KBM-7 (cell line): ENCODE measurements at regions not wholly inside any gene's neighbourhood (a gene's known extent, or its start where the extent isn't known, plus 50 kb on each side); places are given as distances from the start of the nearest gene placed in this dataset.
"Not testable (repeated sequence)": the region's sequence is repeated elsewhere in the genome, so short reads cannot be mapped to it uniquely, and the experiment has no call there.

Experiments used
- DNase-seq: peaks from one replicate; pipeline ENCODE4 v3.0.0-alpha.2; 2015
- in situ Hi-C: fragments of 300-500 bp; cut with MboI; formaldehyde crosslinking; loops from 2 replicates; pipeline ENCODE4 v1.14.3; 2020; ENCODE audit warnings: low sequenced_read_pairs, low pct_unique_long_range_greater_than_20kb, mixed read lengths

DNA sequence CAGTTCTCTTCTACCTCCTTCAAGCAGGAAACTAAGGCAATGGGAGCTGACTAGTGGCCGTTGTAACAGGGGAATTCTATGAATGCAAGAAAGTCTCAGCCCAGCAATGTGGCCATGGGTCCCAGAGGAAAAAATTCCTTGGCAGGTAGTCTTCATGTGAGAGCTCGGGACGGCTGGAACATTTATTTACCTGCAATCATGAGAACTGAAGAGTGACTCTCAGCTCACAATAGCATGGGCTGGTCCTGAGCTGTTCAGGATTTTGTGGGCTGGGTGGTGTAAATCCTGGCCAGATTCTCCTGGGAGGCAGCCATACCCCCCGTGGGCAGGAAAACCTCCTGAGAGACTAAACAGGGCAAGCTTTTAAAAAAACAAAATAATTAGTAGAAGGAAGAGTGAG is 330.3 kb upstream of the CTNNB1 start:
- in situ Hi-C loops, result no loop called here
- no peak for DNase-seq

DNA sequence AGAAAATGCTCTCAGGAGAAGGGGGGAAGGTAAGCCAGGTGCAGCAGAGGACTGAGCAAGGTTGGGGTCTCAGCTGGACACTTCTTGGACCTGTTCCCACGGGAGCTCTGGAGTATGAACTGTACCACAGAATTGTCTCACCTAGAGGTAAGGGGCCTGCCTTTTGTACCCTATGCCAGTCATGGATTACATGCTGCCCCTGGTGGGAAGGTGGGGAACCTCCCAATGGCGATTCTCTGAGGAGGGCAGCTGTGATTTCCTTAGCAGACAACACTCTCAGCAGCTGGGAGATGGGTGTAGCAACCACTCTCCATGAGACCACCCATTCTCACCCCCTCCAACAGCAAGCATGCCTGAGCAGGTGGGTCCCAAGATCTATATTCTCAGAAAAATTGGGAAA is 329.4 kb upstream of the CTNNB1 start:
- in situ Hi-C loops, result no loop called here
- DNase-seq, result no peak

DNA sequence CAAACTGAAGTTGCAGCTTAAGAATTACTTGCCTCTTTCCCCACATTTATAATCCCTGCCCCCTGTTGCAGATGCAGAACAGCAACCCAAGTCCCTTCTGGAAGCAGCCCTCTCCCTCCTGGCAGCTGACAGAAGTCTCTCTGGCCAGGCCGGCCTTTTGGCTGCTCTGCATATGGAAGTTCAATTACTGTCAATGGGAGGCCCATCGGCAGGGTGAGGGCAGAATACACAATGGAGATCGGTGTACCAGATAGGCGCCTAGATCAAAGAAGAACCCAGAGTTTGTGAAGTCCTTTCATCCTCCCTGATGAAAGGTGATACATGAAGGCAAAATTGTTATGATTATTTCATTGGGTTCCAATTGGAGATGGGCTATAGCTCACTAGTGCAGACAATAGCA is 327.9 kb upstream of the CTNNB1 start:
- in situ Hi-C loops, result no loop called here
- DNase-seq, result no peak

DNA sequence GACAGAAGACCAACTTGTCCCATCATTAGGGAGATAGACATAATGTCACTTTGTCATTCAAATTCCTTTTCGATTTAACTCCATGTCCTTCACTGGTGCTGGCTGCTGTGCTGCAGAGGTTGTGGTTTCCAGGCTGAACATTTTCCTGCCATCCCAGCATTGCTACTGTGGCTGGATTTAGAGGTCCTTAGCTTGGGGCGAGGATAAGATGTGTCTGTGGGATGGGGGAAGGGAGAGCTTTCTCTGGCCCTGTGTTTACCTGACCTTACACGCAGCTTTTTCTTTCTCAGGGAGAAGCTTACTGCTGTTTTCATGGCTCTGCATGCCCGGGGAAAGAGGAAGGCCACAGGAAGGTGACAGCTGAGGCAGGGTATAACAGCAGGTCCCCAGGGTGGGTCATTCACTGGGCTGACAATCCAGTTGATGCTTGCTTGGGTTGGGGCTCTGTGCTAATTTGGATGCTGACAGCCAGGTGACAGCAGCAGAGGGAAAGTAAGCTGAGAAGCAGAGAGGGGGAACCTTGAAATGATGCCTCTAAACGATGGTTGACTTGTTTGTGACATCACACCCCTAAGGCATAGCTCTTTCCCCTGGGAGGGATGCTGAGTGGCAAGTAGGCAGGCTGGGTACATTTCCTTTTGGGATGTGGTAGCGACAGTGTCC is 326.9 kb upstream of the CTNNB1 start:
- DNase-seq, result no peak
- in situ Hi-C loops, result no loop called here

DNA sequence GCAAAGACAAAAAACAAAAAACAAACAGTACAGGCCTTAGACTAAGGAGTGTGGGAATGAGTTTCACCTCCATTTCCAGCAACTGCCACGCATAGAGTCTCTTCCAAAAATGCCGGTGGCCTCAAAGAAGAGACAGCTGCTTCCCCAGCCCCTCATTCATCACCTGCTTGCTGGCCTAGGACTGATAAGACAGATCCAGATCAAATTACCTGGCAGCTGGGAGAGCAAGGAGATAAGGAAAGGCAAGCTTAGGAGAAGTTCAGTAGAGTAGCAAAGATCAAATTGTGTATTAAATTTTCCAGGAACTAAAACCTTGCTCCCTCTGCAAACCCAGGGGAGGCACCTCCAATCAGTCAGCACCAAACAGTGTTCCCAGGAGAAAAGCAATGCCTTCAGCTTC is 325.8 kb upstream of the CTNNB1 start:
- DNase-seq, result no peak
- in situ Hi-C loops, result no loop called here

DNA sequence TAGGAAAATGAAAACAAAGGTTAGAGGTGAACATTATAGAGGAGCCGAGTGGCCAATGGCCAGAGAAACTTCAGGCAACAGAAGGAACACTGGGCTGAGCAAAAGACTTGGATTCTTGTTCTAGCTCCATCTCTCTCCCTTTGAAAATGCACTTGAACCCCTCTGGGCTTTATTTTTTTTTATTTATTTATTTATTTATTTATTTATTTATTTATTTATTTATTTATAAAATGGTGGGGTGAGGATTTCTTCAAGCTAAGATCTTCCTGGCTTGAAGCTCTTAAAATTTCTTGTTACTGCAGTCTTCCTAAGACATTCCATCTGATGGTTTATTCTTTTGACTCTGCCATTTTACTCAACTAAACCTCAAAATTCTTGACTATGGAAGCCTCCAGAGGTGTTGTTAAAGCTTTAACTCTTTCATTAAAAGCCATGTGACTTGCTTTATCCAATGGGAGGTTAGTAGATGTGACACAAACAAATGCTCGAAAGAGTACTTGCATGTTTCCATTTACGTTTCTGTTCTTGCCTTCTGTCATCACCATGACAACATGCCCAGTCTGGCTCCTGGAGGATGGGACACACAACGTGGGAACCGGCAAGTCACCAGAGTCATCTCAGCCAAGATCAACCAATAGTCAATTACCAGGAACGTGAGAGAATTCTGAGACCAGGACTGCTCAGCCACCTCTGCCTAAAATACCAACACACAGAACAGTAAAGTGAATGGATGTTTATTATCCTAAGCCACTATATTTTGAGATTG is 325.2 kb upstream of the CTNNB1 start:
- in situ Hi-C loops, result no loop called here
- DNase-seq, result no peak

DNA sequence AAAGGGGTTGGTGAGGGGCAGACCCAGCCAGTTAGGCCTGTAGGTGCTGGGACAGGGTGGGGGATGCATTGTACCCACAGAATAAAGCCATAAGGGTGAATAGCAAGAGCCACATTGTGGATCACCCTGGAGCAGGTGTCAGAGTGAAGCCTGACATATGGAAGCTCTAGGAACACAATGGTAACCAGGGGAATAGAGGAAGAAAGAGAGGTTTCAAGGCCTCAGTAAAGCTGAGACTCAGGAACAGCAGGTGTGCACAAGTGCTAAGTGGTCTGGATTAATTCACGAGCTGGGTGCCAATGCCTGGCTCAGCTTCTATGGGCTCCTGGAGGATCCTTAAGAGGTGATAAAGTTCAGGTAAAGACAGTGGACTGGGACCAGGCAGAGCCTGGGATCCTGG is 323.7 kb upstream of the CTNNB1 start:
- in situ Hi-C loops, result no loop called here
- no peak for DNase-seq

DNA sequence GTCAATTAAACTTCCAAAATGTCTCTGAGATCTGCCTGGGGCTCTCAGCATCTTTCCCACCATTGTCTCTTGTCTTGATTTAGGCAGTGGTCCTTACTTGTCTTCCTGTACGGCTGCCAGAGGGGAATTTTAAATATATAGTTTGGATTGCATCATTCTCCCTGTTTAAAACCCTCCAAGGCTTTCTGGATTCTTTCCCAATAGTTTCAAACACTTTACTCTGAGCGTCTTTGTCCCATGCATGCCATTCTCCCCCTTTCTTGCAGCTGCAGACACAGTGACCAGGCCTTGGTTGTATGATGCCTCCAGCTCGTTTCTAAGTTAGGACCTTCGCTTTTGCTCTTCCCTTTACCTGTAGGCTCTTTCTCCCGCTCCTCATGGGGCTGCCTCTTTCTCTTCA is 323.3 kb upstream of the CTNNB1 start:
- in situ Hi-C loops, result no loop called here
- no peak for DNase-seq

DNA sequence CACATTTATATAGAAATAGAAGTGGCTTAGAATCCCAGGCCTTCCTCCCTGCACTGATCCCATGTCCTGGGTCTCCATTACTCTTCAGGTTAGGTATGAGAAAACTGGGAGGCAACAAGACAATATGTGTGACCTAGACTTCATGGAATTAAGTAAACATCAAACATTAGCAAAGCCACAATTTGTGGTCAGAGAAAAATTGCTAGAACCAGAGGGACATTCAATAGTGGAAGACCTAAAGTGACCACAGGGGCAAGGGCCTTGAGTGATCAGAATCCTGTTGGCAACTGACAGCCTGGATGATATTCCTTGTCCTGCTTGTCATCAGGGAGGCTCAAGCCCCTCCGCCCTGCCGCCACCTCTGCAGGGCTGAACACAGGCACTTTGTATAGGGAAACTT is 322.8 kb upstream of the CTNNB1 start:
- in situ Hi-C loops, result no loop called here
- no peak for DNase-seq

DNA sequence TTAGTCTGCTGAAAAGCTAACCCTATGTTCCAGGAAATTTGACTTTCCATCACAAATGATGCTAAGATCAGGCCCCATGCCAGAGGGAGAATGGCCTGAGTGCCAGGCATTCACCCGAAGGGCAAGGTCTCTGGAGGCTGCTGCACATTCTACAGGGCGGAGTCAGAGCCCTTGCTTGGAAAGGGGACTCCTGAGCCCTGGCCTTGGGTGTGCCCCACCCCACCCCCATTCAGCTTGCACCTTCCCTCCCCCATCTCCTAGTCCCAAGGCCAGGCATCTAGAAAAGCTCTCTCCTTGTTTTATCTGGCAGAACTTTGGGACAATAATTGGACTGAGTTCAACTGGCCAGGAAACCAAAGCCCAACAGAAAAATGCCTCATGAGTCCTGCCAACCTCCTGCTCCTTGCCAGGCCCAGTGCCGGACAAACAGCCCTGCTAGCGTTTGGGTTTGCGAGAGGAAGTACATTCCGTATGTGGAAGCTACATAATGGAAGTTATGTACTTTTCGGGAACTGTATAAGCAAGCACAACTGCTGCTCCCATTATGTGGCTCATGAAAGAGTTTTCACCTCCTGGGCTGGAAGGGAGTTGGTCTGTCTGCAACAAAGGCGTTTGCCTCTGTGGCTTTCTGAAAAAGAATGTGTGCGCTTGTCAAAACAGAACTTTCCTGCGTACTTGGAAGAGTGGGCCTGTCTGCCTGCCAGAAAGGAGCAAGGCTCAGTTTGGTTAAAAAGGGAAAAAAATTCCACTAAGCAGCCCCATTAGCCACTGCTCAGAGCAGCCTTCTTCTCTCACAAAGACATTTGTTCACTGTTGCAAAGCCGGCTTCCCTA is 321.5 kb upstream of the CTNNB1 start:
- DNase-seq, result no peak
- in situ Hi-C loops, result no loop called here

DNA sequence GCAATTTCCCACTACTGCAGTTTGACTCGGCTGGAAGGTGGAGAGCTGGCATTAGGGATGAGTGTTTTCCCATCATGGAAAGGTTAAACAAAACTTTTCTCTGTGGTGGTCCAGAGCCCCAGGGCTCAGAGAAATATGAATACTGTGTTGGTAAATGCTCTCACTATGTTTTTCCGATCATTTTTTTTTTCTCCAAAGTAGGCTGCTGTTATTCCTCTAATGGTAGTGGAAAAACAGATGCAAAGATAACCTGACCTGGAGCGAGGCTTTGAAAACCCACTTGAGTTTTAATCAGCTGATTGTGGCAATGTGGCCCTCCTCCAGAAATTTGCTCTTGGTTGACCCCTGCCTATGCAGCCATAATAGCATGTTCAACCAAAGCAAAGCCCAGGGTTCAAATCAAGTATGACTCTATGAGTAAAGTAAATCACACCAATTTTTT is 320.8 kb upstream of the CTNNB1 start:
- in situ Hi-C loops, result no loop called here
- DNase-seq, result no peak

DNA sequence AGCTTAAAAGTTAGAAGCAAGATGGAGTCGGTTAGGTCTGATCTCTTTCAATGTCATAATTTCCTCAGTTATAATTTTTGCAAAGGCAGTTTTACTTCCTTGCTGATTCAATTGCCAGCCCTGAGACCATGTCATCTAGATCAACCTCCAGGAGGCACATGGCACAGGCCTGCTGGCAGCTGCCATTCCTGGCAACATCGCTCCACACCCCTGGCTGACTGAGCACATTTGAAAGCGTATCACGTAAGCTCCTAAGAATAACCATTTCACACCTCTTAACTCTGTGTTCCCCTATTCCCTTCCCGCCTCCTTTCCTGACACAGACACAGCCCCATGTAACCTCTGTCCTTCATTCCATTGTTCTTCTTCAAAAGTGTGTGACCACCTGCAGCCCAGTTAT is 313.9 kb upstream of the CTNNB1 start:
- in situ Hi-C loops, result no loop called here
- no peak for DNase-seq

DNA sequence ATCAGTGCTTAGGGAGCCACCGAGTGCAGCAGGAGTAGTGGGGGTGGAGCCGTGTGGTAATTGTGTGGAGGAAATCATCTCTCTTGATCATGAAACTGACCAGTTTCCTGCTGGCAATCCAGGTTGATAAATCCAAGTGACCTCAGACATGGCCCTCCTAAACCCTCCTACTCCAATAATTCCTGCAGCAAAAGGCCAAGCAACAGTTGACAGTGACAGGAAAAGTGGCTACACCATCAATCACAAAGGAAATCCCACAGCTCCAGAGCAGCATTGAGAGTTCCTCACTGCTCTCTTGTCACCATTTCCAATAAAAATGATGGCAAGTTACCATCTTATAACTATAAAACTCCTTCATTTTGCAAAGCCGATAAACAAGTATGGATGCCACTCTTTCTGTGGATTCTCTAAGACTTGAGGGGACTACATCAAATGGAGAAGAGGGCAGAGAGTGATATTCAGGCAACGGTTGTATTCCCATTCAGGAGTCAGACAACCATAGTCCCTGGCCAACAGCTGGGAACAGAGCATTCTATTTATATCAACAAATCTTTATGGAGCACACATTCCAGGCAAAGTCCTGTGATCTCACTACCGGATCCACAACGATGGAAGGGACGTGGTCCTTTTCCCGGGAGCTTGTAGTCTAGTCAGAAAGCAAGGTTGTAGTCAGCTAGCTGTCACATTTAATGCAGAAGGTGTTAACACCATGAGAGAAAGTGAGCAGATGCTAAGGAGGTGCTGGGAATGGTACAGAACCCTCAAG is 312.5 kb upstream of the CTNNB1 start:
- in situ Hi-C loops, result no loop called here
- DNase-seq, result no peak

DNA sequence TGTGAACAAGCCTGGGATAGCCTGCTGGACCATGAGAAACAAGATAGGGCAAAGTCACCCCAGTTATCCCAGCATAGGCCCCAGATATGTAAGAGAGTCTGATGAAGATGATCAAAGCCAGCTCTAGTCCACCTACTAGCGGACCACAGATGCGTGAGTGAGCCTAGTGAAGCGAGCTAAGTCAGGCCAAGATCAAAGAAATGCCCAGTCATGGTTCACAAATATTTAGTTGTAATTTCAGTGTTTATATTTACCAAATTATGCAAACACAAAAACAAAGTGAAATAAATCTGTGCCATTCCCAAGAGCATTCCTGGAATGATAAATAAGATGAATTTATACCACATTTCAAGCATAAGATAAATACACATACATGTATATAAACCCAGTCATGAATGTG is 308.1 kb upstream of the CTNNB1 start:
- no peak for DNase-seq
- in situ Hi-C loops, result no loop called here

DNA sequence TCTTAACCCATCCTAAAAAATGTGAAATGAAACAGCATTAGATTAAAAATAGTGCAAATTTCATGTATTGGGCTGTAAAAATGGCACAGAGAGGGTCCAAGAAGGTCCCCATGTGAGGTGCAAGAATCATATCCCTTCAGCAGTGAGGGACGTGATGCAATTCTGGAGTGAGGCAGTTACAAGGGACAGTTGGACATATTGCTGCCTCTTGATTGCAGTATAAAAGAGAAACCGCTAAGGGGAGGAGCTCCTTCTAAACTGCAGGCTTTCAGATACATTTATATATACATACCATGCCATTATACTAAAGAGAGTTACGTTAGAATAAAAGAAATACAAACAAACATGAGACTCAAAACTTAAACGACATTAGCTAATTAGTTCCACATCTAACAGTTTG is 304.2 kb upstream of the CTNNB1 start:
- no peak for DNase-seq
- in situ Hi-C loops, result no loop called here

DNA sequence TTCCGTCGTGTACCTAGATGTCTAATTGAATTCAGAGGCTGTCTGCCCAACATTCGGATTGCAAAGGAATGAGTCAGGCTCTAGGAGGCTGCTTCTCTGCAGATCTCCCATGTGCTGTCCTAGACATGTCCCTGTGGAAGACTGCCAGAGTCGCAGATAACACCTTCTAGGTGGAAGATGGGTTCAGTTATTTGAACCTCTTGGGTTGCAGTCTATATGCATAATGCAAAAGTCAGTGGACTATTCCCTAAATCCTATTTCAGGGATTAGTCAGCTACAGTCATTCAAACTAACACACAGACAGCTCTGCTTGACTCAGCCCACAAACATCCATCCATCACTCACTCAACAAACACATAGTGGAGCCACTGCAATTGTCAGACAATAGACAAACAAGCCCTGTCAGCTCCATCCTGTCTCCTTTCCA is 300.0 kb upstream of the CTNNB1 start:
- DNase-seq, result no peak
- in situ Hi-C loops, result no loop called here

DNA sequence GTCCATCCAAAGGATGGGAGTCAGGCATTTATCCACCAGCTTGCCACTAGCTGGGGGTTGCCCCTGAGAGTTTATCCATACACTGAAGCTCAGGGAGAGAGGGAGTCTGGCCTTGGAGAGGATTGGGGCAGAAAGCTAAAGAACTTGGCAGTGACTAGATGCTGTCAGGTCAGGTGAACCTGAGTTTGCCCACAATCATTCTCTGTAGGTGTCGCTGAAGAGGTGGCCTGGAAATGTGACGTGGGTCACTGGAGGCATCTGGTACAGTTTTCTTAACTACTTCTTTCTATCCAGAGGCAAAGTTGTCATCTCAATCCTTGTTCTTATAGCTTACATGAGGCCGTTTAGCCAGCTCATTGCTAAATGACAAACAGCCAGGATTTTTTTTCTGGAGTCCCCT is 298.0 kb upstream of the CTNNB1 start:
- DNase-seq, result no peak
- in situ Hi-C loops, result no loop called here

DNA sequence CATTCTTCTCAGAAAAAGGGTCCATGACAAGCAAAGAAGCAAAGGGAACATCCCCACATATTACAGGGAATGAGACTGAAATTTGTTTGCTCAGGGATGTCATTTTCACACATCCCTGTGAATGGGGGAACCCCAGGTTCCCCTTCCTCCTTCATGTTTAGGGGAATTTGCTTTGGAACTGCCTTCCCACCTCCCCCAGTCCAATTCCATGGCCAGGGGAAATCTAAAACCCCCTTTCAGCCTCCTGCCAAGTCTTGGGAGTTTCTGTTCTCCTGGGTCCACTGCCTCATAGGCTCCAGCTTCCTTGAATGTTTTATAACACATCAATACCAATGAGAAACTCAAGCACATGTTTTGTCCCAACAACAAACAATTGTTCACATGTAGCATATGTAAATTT is 297.5 kb upstream of the CTNNB1 start:
- in situ Hi-C loops, result no loop called here
- no peak for DNase-seq

DNA sequence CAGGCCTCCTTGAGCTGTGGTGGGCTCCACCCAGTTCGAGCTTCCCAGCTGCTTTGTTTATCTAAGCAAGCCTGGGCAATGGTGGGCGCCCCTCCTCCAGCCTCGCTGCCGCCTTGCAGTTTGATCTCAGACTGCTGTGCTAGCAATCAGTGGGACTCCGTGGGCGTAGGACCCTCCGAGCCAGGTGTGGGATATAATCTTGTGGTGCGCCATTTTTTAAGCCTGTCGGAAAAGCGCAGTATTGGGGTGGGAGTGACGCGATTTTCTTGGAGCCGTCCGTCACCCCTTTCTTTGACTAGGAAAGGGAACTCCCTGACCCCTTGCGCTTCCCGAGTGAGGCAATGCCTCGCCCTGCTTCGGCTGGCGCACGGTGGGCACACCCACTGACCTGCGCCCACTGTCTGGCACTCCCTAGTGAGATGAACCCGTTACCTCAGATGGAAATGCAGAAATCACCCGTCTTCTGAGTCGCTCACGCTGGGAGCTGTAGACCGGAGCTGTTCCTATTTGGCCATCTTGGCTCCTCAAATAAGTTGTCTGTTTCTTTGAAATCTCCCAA is 291.3 kb upstream of the CTNNB1 start:
- in situ Hi-C loops, DNase-seq: not testable (repeated sequence)
